ENCODE measurements at regions not wholly inside any gene's neighbourhood (a gene's known extent, or its start where the extent isn't known, plus 50 kb on each side); places are given as distances from the start of the nearest gene placed in this dataset.

DNA sequence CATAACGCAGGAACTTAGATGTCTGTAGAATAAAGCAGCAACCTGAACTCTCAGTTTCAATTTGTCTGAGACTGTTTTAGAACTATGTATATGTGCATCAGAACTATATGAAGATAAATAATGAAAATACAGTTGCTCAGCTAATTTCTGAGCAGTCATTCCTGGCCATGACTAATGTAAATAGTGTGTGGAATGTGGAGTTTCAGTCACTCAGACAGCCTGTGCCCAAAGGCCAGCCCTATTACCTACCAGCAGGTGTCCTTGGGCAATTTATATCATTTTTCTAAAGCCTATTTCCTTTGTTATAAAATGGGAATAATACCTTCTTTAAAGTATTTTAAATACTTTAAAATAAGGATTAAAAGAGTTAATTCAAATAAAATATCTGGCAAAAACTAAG, 56.0 kb upstream of the RELL1 start:
- no peaks in the 10 kb centered on the region for H3K9me3 ChIP-seq

DNA sequence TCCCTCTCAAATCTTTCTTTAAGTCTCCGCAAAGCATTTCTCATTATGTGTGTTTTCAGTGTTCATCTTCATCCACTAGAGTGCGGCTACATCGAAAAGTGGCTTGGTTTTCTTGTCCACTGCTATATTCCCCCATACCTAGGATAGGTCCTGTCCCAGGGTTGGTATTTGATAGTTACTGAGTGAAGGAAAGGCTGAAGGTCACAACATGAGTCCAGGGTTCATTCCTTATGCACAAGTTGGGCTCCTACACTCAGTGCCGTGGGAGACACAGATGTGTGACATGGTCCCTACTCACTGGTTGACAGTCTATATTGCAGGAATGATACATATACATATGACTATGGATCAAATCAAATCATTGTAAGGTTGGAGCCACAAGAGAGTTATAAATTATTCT, 55.4 kb upstream of the RELL1 start:
- WGBS, 2 donors: 95 to 98% methylated on average over 4 of the region's 4 CpGs
- no peak for DNase-seq

More for the DNA sequence above, 56.0 kb upstream of the RELL1 start:
- no peaks in the 10 kb centered on the region for H3K27me3 ChIP-seq
- no peaks in the 10 kb centered on the region for H3K4me1 ChIP-seq
- no peaks in the 10 kb centered on the region for H3K36me3 ChIP-seq
- 88 to 94% methylated on average over 1 of the region's 1 CpG for WGBS, 2 donors
- intact Hi-C loops (cut with DNase I): no loop called here
- no peak for TF ChIP-seq POLR2A (IDR thresholded peaks at IDR 0.05)
- TF ChIP-seq, protein P1, sequence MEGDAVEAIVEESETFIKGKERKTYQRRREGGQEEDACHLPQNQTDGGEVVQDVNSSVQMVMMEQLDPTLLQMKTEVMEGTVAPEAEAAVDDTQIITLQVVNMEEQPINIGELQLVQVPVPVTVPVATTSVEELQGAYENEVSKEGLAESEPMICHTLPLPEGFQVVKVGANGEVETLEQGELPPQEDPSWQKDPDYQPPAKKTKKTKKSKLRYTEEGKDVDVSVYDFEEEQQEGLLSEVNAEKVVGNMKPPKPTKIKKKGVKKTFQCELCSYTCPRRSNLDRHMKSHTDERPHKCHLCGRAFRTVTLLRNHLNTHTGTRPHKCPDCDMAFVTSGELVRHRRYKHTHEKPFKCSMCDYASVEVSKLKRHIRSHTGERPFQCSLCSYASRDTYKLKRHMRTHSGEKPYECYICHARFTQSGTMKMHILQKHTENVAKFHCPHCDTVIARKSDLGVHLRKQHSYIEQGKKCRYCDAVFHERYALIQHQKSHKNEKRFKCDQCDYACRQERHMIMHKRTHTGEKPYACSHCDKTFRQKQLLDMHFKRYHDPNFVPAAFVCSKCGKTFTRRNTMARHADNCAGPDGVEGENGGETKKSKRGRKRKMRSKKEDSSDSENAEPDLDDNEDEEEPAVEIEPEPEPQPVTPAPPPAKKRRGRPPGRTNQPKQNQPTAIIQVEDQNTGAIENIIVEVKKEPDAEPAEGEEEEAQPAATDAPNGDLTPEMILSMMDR (IDR thresholded peaks at IDR 0.05): no peak
- H3K27ac ChIP-seq: no peak overlapping the region
- no peak for DNase-seq
- H3K4me3 ChIP-seq (replicated peaks in 1 of 3): no peak overlapping the region

DNA sequence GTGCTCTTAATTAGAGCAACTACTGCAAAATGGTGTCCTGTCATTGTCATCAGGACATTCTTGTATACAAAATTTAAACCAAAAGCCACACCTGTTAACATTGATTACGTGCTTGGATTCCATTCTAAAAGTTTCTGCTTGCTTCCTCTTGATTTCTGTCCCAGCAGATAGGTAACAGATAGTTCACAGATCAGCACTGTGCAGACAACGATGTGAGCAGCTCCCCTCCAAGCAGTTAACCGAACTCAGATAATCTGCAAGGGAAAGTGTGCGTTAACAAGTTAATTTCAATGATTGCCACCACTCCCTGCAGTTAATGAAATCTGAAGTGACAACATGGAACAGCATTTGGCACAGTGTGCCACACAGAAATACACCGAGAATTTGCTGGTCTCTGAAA, 54.4 kb upstream of the RELL1 start:
- WGBS, 2 donors: 60 to 63% methylated on average over 5 of the region's 5 CpGs
- H3K36me3 ChIP-seq: no peaks in the 10 kb centered on the region
- H3K27ac ChIP-seq: no peak overlapping the region
- intact Hi-C loops (cut with DNase I): no loop called here
- no peaks in the 10 kb centered on the region for H3K9me3 ChIP-seq
- no peak for DNase-seq
- no peaks in the 10 kb centered on the region for H3K27me3 ChIP-seq
- no peak overlapping the region for H3K4me3 ChIP-seq (replicated peaks in 1 of 3)
- TF ChIP-seq, protein P1 (IDR thresholded peaks at IDR 0.05): no peak
- no peak for TF ChIP-seq POLR2A (IDR thresholded peaks at IDR 0.05)
- H3K4me1 ChIP-seq: no peaks in the 10 kb centered on the region

More for the DNA sequence above, 55.4 kb upstream of the RELL1 start:
- Histone ChIP-seq H3K9me3 (no peaks in the 10 kb centered on the region), H3K4me3 (replicated peaks in 1 of 3) (no peak overlapping the region), H3K36me3 (no peaks in the 10 kb centered on the region), H3K4me1 (no peaks in the 10 kb centered on the region), H3K27ac (no peak overlapping the region), H3K27me3 (no peaks in the 10 kb centered on the region)
- TF ChIP-seq, protein P1 (IDR thresholded peaks at IDR 0.05): no peak
- no peak for TF ChIP-seq POLR2A (IDR thresholded peaks at IDR 0.05)
- intact Hi-C loops (cut with DNase I): no loop called here

DNA sequence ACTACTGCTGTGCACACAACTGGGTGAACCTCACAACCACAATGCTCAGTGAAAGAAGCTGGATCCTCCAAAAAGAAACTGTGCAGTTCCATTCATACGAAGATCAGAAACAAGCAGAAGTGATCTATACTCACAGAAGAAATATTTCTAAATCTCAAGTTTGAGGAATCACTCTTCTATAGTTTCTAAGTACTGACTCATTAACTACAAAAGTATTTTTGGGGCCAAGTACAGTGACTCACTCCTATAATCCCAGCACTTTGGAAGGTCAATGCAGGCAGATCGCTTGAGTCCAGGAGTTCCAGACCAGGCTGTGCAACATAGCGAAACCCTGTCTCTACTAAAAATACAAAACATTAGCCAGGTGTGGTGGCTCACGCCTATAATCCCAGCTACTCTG, 51.3 kb upstream of the RELL1 start:
- WGBS, 2 donors: 92 to 96% methylated on average over 4 of the region's 4 CpGs
- no peaks in the 10 kb centered on the region for H3K4me1 ChIP-seq
- no peak overlapping the region for H3K4me3 ChIP-seq (replicated peaks in 1 of 3)
- intact Hi-C loops (cut with DNase I): no loop called here
- H3K9me3 ChIP-seq: no peaks in the 10 kb centered on the region
- H3K36me3 ChIP-seq: no peaks in the 10 kb centered on the region
- no peaks in the 10 kb centered on the region for H3K27me3 ChIP-seq
- no peak overlapping the region for H3K27ac ChIP-seq
- no peak for DNase-seq
- no peak for TF ChIP-seq POLR2A (IDR thresholded peaks at IDR 0.05)
- TF ChIP-seq, protein P1 (IDR thresholded peaks at IDR 0.05): no peak
